Peyer's patch (tissue), 4 donors: ENCODE measurements at regions not wholly inside any gene's neighbourhood (a gene's known extent, or its start where the extent isn't known, plus 50 kb on each side); places are given as distances from the start of the nearest gene placed in this dataset.

Source experiments
- DNase-seq, 3 donors: peaks; one replicate each; pipeline ENCODE4 v3.0.0-alpha.2; 2017 to 2019
- H3K27ac ChIP-seq, 4 donors: fragments of 200-600 bp; sonication (generic); one replicate each; pipeline ENCODE4 v1.5.1; 2016 to 2019
- H3K27me3 ChIP-seq, 2 donors: fragments of 200-600 bp; sonication (generic); one replicate each; pipeline ENCODE4 v1.5.1; 2019
- H3K36me3 ChIP-seq, 3 donors: fragments of 200-600 bp; sonication (generic); one replicate each; pipeline ENCODE4 v1.5.1; 2016 to 2019
- H3K4me1 ChIP-seq, 4 donors: fragments of 200-600 bp; sonication (generic); one replicate each; pipeline ENCODE4 v1.5.1; 2016 to 2019
- H3K4me3 ChIP-seq, 4 donors: fragments of 200-600 bp; sonication (generic); 1 replicate in 3 of 4; 2 replicates in 1 of 4; pipeline ENCODE4 v1.5.1; 2016 to 2019; ENCODE audit warnings: mild to moderate bottlenecking in 1 of 4
- H3K9me3 ChIP-seq, 4 donors: fragments of 200-600 bp; sonication (generic); one replicate each; pipeline ENCODE4 v1.5.1; 2016 to 2019; ENCODE audit warnings: mild to moderate bottlenecking in 1 of 4
- POLR2A ChIP-seq, 2 donors: fragments of 450-650 bp; IDR thresholded peaks; one replicate each; pipeline ENCODE4 v1.5.1; 2017; ENCODE audit warnings: antibody characterized with exemption in 2 of 2, mild to moderate bottlenecking in 2 of 2, moderate library complexity in 2 of 2
- TF ChIP-seq, protein P1 (sequence below), 6 experiments: fragments of 450-650 bp in 4 of 6; fragments of 200-600 bp in 2 of 6; sonication (generic) in 1 of 6; IDR thresholded peaks; one replicate each; pipeline ENCODE4 v1.5.1; 2017 to 2019; ENCODE audit warnings: antibody characterized with exemption in 6 of 6, mild to moderate bottlenecking in 3 of 6, moderate library complexity in 1 of 6

DNA sequence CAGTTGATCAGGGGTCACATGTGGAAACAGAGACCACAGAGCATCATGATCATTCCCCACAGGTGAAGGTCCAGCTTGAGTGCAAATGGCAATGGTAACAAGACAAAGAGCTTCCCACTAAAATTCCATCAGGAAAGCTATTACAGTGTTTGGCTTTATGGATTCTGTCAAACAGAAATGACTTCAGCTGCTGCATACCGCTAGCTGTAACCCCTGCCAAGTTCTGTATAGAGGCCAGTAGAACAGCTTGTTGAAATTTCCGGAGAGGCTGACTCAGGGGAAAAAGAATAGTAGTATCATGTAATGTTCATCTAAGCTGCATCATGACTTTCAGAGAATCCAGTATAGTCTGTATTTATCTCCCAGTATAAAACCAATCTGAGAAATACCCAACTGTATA, 1704.7 kb downstream of the SLITRK5 start:
- no peaks in the 10 kb centered on the region for H3K9me3 ChIP-seq
- no peaks in the 10 kb centered on the region for H3K36me3 ChIP-seq
- H3K4me3 ChIP-seq = no peak overlapping the region
- no peaks in the 10 kb centered on the region for H3K27me3 ChIP-seq
- H3K4me1 ChIP-seq = no peaks in the 10 kb centered on the region
- H3K27ac ChIP-seq = no peak overlapping the region
- DNase-seq = no peak
- TF ChIP-seq, protein P1, sequence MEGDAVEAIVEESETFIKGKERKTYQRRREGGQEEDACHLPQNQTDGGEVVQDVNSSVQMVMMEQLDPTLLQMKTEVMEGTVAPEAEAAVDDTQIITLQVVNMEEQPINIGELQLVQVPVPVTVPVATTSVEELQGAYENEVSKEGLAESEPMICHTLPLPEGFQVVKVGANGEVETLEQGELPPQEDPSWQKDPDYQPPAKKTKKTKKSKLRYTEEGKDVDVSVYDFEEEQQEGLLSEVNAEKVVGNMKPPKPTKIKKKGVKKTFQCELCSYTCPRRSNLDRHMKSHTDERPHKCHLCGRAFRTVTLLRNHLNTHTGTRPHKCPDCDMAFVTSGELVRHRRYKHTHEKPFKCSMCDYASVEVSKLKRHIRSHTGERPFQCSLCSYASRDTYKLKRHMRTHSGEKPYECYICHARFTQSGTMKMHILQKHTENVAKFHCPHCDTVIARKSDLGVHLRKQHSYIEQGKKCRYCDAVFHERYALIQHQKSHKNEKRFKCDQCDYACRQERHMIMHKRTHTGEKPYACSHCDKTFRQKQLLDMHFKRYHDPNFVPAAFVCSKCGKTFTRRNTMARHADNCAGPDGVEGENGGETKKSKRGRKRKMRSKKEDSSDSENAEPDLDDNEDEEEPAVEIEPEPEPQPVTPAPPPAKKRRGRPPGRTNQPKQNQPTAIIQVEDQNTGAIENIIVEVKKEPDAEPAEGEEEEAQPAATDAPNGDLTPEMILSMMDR (IDR thresholded peaks at IDR 0.05) = no peak

DNA sequence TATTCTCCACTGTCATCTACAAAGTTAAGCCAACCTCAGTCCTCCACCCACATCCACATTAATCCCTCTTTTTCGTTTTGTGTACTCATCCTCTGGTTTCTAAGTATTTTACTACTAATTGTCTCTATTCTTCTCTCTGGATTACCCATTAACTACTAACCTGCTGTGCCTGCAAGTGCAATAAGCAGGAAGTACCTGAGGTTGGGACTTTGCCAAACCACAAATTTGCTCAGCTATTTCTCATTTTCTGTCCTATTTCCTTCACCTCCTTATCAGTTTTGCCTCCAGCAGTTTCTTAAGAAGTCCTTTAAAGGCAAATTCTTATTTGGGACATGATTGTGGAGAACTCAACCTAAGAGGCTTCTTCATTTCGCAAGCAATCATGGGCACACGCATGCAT, 1708.9 kb downstream of the SLITRK5 start:
- no peak for TF ChIP-seq POLR2A (IDR thresholded peaks at IDR 0.05)
- TF ChIP-seq, protein P1 (IDR thresholded peaks at IDR 0.05) = no peak
- no peak for DNase-seq

DNA sequence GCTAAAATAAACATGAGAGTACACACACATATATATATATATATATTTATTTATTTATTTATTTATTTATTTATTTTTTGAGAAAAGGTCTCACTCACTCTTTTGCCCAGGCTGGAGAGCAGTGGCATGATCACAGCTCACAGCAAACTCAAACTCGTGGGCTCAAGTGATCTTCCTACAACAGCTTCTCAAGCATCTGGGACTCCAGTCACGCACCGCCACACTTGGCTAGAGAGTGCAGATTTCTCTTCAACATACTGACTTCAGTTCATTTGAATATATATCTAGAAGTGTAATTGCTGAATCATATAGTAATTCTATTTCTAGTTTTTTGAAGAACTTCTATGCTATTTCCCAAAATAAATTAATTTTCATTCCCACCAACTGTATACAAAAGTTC, 1711.8 kb downstream of the SLITRK5 start:
- H3K4me1 ChIP-seq = no peaks in the 10 kb centered on the region
- H3K4me3 ChIP-seq = no peak overlapping the region
- TF ChIP-seq POLR2A (IDR thresholded peaks at IDR 0.05) = no peak
- TF ChIP-seq, protein P1 (IDR thresholded peaks at IDR 0.05) = no peak
- DNase-seq = no peak
- H3K27ac ChIP-seq = no peak overlapping the region
- no peaks in the 10 kb centered on the region for H3K9me3 ChIP-seq
- no peaks in the 10 kb centered on the region for H3K36me3 ChIP-seq
- no peaks in the 10 kb centered on the region for H3K27me3 ChIP-seq

More for the DNA sequence above, 1708.9 kb downstream of the SLITRK5 start:
- Histone ChIP-seq H3K9me3 (no peaks in the 10 kb centered on the region), H3K4me1 (no peaks in the 10 kb centered on the region), H3K27me3 (no peaks in the 10 kb centered on the region), H3K4me3 (no peak overlapping the region), H3K36me3 (no peaks in the 10 kb centered on the region), H3K27ac (no peak overlapping the region)

DNA sequence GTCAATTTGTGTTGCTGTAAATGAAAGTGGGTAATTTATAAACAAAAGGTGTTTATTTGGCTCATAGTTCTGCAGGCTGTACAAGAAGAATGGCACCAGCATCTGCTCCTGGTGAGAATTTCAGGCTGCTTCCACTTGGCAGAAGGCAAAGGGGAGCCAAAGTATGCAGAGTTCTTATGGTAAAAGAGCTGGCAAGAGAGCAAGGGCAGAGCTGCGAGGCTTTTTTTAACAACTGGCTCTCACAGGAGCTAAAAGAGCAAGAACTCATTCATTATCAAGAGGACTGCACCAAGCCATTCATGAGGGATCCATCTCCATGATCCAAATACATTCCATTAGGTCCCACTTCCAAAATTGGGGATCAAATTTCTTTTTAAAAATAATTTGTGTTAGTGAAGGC, 1712.7 kb downstream of the SLITRK5 start:
- no peaks in the 10 kb centered on the region for H3K9me3 ChIP-seq
- no peaks in the 10 kb centered on the region for H3K36me3 ChIP-seq
- H3K4me1 ChIP-seq = no peaks in the 10 kb centered on the region
- no peak overlapping the region for H3K4me3 ChIP-seq
- DNase-seq = no peak
- no peak overlapping the region for H3K27ac ChIP-seq
- H3K27me3 ChIP-seq = no peaks in the 10 kb centered on the region
- TF ChIP-seq, protein P1 (IDR thresholded peaks at IDR 0.05) = no peak
- TF ChIP-seq POLR2A (IDR thresholded peaks at IDR 0.05) = no peak

DNA sequence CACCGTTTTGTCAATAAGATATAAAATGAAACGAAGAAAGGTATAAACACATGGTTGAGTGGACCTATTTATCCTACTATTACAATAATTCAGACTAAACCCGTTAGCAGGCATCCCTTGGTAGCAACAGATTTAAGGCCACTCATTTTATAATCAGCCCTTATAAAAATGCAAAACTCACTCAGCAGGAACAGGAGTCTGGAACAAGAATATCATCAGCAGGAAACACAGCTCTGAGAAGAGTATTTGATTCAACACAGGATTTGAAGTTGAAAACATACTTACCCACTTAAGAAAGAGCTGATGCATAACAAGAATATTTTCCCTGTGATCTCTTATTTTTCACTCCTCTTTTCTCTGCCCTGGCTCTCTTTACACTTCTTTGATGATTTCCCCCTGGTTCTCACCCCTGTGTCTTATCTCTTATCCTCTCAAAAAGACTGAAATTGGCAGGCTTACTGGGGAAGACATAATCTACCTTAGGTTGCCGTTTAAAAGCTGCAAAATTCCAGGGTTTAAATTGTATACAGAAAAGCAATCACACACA, 1722.7 kb downstream of the SLITRK5 start:
- TF ChIP-seq, protein P1 (IDR thresholded peaks at IDR 0.05) = no peak
- TF ChIP-seq POLR2A (IDR thresholded peaks at IDR 0.05) = no peak

DNA sequence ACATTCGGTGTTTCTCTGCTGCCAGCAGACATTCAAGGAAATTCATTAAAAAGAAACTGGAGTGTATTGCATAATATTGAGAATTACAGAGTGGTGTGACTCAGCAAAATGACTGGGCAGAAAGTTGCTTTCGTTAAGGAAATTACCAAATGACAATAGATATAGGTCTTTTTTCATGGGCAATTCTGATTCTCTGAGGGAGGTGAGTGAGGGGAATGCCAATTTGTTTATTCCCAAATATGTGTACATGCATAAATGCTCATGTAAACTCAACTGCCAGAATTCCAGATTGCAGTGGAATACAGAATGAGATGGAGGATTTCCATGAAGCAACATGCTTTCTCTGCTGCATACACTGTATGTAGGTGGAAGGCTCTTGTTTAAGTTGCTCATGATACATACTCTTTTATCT, 1730.1 kb downstream of the SLITRK5 start:
- no peak for DNase-seq
- no peaks in the 10 kb centered on the region for H3K36me3 ChIP-seq
- TF ChIP-seq, protein P1 (IDR thresholded peaks at IDR 0.05) = no peak
- TF ChIP-seq POLR2A (IDR thresholded peaks at IDR 0.05) = no peak
- no peak overlapping the region for H3K27ac ChIP-seq
- H3K9me3 ChIP-seq = no peaks in the 10 kb centered on the region
- H3K27me3 ChIP-seq = no peaks in the 10 kb centered on the region
- H3K4me1 ChIP-seq = no peaks in the 10 kb centered on the region
- no peak overlapping the region for H3K4me3 ChIP-seq

More for the DNA sequence above, 1722.7 kb downstream of the SLITRK5 start:
- no peaks in the 10 kb centered on the region for H3K36me3 ChIP-seq
- H3K4me3 ChIP-seq = no peak overlapping the region
- no peak overlapping the region for H3K27ac ChIP-seq
- H3K4me1 ChIP-seq = no peaks in the 10 kb centered on the region
- H3K27me3 ChIP-seq = no peaks in the 10 kb centered on the region
- no peak for DNase-seq
- H3K9me3 ChIP-seq = no peaks in the 10 kb centered on the region
